SJCRH30 (cell line): ENCODE measurements at regions not wholly inside any gene's neighbourhood (a gene's known extent, or its start where the extent isn't known, plus 50 kb on each side); places are given as distances from the start of the nearest gene placed in this dataset.
"Not testable (repeated sequence)": the region's sequence is repeated elsewhere in the genome, so short reads cannot be mapped to it uniquely, and the experiment has no call there.

ENCODE experiments used
- DNase-seq, 2 experiments: peaks; one replicate each; pipeline ENCODE4 v3.0.0-alpha.2; 2015 to 2020
- H3K27ac ChIP-seq: fragments of 250-450 bp; sonication (Bioruptor Pico); 2 replicates; pipeline ENCODE4 v1.5.1; 2020; ENCODE audit warnings: mild to moderate bottlenecking, moderate library complexity
- H3K27me3 ChIP-seq: fragments of 250-450 bp; sonication (Bioruptor Pico); 2 replicates; pipeline ENCODE4 v1.5.1; 2020; ENCODE audit warnings: mild to moderate bottlenecking, moderate library complexity
- H3K36me3 ChIP-seq: fragments of 250-450 bp; sonication (Bioruptor Pico); 2 replicates; pipeline ENCODE4 v1.5.1; 2020; ENCODE audit warnings: mild to moderate bottlenecking, moderate library complexity
- H3K4me1 ChIP-seq: fragments of 250-450 bp; sonication (Bioruptor Pico); 2 replicates; pipeline ENCODE4 v1.5.1; 2020; ENCODE audit warnings: mild to moderate bottlenecking, moderate library complexity
- H3K4me3 ChIP-seq: fragments of 250-450 bp; sonication (Bioruptor Pico); 2 replicates; pipeline ENCODE4 v1.5.1; 2020; ENCODE audit warnings: mild to moderate bottlenecking, moderate library complexity
- H3K9me3 ChIP-seq: fragments of 250-450 bp; sonication (Bioruptor Pico); replicated peaks from 2 replicates; pipeline ENCODE4 v1.5.1; 2020; ENCODE audit warnings: mild to moderate bottlenecking, moderate library complexity

DNA sequence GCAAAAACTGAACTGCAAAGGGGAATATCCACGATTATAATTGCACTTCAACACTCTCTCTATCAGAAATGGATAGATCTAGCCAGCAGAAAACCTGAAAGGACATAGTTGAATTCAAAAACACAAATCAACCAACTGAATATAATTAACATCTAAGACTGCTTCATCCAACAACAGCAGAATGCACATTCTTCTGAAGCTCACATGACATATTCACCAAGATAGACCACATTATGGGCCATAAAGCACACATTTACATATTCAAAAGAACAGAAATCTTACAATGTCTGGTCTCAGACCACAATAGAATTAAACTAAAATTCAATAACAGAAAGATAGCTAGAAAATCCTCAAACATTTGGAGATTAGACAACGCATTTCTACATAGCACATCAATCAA lies 118.3 kb downstream of the FBXO4 start:
- Histone ChIP-seq H3K4me1 (no peaks in the 10 kb centered on the region), H3K27me3 (no peaks in the 10 kb centered on the region), H3K27ac (no peak overlapping the region), H3K9me3 (no peaks in the 10 kb centered on the region), H3K4me3 (no peak overlapping the region), H3K36me3 (no peaks in the 10 kb centered on the region)
- no peak for DNase-seq

DNA sequence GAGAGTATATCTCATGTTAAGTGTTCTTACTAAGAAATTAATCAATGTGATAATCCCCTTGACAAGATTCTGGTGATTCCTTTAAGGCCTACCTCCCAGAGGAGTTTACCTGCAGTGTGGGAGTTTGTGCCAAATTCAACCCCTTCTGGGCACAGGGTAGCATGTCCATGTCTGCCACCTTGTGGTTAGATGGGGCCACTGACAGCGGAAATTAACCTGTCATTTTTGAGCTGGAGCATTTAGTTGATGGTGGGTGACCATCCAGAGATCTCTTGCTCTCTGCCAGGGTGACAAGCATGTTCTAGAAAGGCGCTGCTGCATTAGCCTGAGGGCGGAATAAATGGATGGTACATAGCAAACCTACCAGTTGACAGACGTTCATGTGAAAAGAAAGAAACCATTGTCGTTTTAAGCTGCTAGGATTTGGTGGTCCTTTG lies 132.2 kb downstream of the FBXO4 start:
- Histone ChIP-seq H3K27me3 (peaks cover 3% of the 10 kb centered on the region; the same call in 1 of the 2 replicates), H3K27ac (no peak overlapping the region), H3K9me3 (no peaks in the 10 kb centered on the region), H3K36me3 (no peaks in the 10 kb centered on the region), H3K4me1 (no peaks in the 10 kb centered on the region), H3K4me3 (0 out of 2 replicates have a peak overlapping the region, but pooled peaks have one; percentile 0)
- DNase-seq, result peak; percentile 60 to 85

GRCh38 chr5:42059291-42059690 lies 134.2 kb downstream of the FBXO4 start:
- Histone ChIP-seq H3K27me3 (no peaks in the 10 kb centered on the region), H3K4me3 (no peak overlapping the region), H3K9me3 (no peaks in the 10 kb centered on the region), H3K27ac (no peak overlapping the region), H3K4me1 (no peaks in the 10 kb centered on the region), H3K36me3 (no peaks in the 10 kb centered on the region)
- no peak for DNase-seq

- no peak for DNase-seq
- Histone ChIP-seq H3K4me3 (no peak overlapping the region), H3K27ac (no peak overlapping the region), H3K9me3 (no peaks in the 10 kb centered on the region), H3K36me3 (no peaks in the 10 kb centered on the region), H3K27me3 (no peaks in the 10 kb centered on the region), H3K4me1 (no peaks in the 10 kb centered on the region)
These were observed 134.8 kb downstream of the FBXO4 start for GRCh38 chr5:42059778-42060464.

- Histone ChIP-seq H3K4me3 (no peak overlapping the region), H3K4me1 (no peaks in the 10 kb centered on the region), H3K9me3 (no peaks in the 10 kb centered on the region), H3K36me3 (no peaks in the 10 kb centered on the region), H3K27me3 (no peaks in the 10 kb centered on the region), H3K27ac (no peak overlapping the region)
- DNase-seq, result no peak
These were observed 136.0 kb downstream of the FBXO4 start for GRCh38 chr5:42061121-42061520.

- Histone ChIP-seq H3K36me3 (no peaks in the 10 kb centered on the region), H3K4me1 (no peaks in the 10 kb centered on the region), H3K27me3 (no peaks in the 10 kb centered on the region), H3K9me3 (no peaks in the 10 kb centered on the region), H3K4me3 (no peak overlapping the region), H3K27ac (no peak overlapping the region)
- no peak for DNase-seq
These were observed 139.7 kb downstream of the FBXO4 start for GRCh38 chr5:42064821-42065220.

GRCh38 chr5:42066131-42066530 lies 141.1 kb downstream of the FBXO4 start:
- Histone ChIP-seq H3K36me3 (no peaks in the 10 kb centered on the region), H3K27ac (no peak overlapping the region), H3K9me3 (no peaks in the 10 kb centered on the region; the same call in 1 of the 2 replicates), H3K27me3 (no peaks in the 10 kb centered on the region), H3K4me3 (no peak overlapping the region), H3K4me1 (no peaks in the 10 kb centered on the region)
- no peak for DNase-seq

- no peaks in the 10 kb centered on the region; the same call in 1 of the 2 replicates for H3K9me3 ChIP-seq
- H3K27ac ChIP-seq, result no peak overlapping the region
- no peaks in the 10 kb centered on the region for H3K36me3 ChIP-seq
- no peak for DNase-seq
- H3K4me3 ChIP-seq, result no peak overlapping the region
- H3K4me1 ChIP-seq, result no peaks in the 10 kb centered on the region; the same call in 1 of the 2 replicates
- H3K27me3 ChIP-seq, result no peaks in the 10 kb centered on the region
These were observed 149.3 kb downstream of the FBXO4 start for GRCh38 chr5:42074353-42074752.

- Histone ChIP-seq H3K4me1 (no peaks in the 10 kb centered on the region), H3K27ac (no peak overlapping the region), H3K27me3 (peaks cover 3% of the 10 kb centered on the region; the same call in 1 of the 2 replicates), H3K36me3 (no peaks in the 10 kb centered on the region), H3K9me3 (no peaks in the 10 kb centered on the region), H3K4me3 (no peak overlapping the region)
- no peak for DNase-seq
These were observed 164.6 kb downstream of the FBXO4 start for GRCh38 chr5:42089705-42090104.

- Histone ChIP-seq H3K4me3 (no peak overlapping the region), H3K36me3 (no peaks in the 10 kb centered on the region), H3K4me1 (no peaks in the 10 kb centered on the region), H3K9me3 (no peaks in the 10 kb centered on the region), H3K27me3 (peaks cover 3% of the 10 kb centered on the region; the same call in 1 of the 2 replicates), H3K27ac (no peak overlapping the region)
- no peak for DNase-seq
These were observed 165.1 kb downstream of the FBXO4 start for GRCh38 chr5:42090162-42090561.

GRCh38 chr5:42099846-42100245 lies 174.8 kb downstream of the FBXO4 start:
- DNase-seq, H3K27me3 ChIP-seq, H3K9me3 ChIP-seq, H3K36me3 ChIP-seq, H3K4me3 ChIP-seq, H3K4me1 ChIP-seq, H3K27ac ChIP-seq: not testable (repeated sequence)

DNA sequence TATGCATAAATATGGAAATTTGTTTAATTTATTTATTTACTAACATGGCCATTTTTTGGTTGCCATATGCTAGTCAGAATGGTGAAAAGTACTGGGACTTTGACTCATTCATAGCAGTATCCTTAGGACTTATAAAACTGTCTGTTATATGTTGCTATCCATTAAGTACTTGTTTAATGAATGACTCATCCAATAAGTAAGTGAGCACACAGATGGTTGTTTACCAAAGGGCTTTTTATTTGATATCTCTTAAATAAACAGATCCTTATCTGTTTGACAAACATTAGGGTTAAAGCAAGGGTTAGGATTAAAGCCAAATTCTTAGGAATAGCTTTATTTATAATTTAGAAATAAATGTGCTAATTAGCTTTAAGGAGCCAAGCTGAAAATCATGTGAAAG lies 183.4 kb downstream of the FBXO4 start:
- Histone ChIP-seq H3K27ac (no peak overlapping the region), H3K4me3 (no peak overlapping the region), H3K4me1 (no peaks in the 10 kb centered on the region), H3K27me3 (no peaks in the 10 kb centered on the region), H3K9me3 (no peaks in the 10 kb centered on the region; the same call in 1 of the 2 replicates), H3K36me3 (no peaks in the 10 kb centered on the region)
- no peak for DNase-seq

DNA sequence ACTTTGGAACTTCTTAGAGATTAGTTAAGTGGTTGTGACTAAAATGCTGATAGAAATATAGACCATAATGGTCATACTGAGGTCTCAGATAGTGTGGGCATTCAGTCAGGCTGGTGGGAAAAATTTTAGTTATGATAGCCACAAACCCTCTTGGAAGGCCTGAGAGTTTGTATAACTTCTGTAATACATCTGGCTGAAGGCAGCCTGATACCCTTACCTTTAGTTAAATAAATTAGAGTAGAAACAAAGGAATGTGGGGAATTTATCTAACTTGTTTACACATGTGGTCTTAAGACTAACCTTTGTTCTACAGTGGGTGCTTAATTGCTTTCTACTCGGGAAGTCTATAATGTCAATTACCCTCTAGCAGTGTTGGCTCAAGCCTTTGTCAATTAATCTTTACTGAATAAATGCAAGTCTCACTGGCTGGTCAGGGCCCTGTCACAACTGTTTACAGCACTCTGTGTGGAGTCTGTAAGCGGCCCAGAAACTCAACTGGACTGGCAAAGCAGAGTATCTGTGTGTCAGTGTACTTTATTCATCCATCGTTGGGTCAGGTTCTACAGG lies 184.0 kb downstream of the FBXO4 start:
- no peak for DNase-seq
- H3K4me1 ChIP-seq, result no peaks in the 10 kb centered on the region
- no peaks in the 10 kb centered on the region for H3K36me3 ChIP-seq
- H3K4me3 ChIP-seq, result no peak overlapping the region
- H3K27me3 ChIP-seq, result no peaks in the 10 kb centered on the region
- H3K9me3 ChIP-seq, result no peaks in the 10 kb centered on the region; the same call in 1 of the 2 replicates
- no peak overlapping the region for H3K27ac ChIP-seq

DNA sequence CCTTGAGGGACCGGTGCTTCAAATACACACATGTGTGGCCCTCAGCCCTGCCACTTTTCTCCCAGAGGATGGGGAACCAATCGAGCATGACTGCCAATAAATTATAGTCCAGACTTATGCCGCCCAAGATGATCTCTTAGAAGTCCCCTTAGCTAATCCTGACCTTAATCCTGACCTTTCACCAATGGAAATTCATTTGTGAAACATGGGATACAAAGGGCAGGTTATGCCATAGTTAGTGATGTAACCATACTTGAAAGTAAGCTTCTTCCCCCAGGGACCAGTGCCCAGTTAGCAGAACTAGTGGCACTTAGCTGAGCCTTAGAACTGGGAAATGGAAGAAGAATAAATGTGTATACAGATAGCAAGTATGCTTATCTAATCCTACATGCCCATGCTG lies 190.6 kb downstream of the FBXO4 start:
- H3K4me3 ChIP-seq, DNase-seq: not testable (repeated sequence)

GRCh38 chr5:42120070-42120469 lies 195.0 kb downstream of the FBXO4 start:
- no peaks in the 10 kb centered on the region; the same call in 1 of the 2 replicates for H3K27me3 ChIP-seq
- no peak for DNase-seq
- no peak overlapping the region for H3K4me3 ChIP-seq
- H3K27ac ChIP-seq, result no peak overlapping the region
- H3K9me3 ChIP-seq, result no peaks in the 10 kb centered on the region
- no peaks in the 10 kb centered on the region for H3K4me1 ChIP-seq
- H3K36me3 ChIP-seq, result no peaks in the 10 kb centered on the region

More for the DNA sequence above, 190.6 kb downstream of the FBXO4 start:
- H3K4me1 ChIP-seq, H3K27ac ChIP-seq, H3K36me3 ChIP-seq, H3K9me3 ChIP-seq, H3K27me3 ChIP-seq: not testable (repeated sequence)

DNA sequence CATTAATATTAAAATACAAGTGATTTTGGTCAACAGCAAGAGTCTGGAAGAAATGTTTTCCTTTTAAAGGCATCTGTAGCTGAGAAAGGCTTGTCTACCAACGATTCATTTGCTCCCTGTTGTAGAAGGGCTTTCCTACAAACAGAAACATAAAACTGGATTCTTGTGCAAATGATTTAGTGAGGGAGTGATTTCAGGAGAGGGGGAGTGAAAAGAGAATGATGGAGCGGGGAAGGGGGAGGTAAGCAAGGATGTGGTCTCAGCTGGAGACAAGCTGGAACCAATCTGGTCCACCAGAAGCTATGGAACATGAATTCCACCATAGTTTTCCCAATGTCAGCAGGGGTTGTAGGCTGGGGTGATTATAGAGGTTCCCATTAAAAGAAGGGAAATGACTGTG lies 196.3 kb downstream of the FBXO4 start:
- H3K9me3 ChIP-seq, result no peaks in the 10 kb centered on the region
- H3K4me1 ChIP-seq, result no peaks in the 10 kb centered on the region
- no peak for DNase-seq
- no peak overlapping the region for H3K27ac ChIP-seq
- no peaks in the 10 kb centered on the region for H3K36me3 ChIP-seq
- H3K27me3 ChIP-seq, result no peaks in the 10 kb centered on the region; the same call in 1 of the 2 replicates
- no peak overlapping the region for H3K4me3 ChIP-seq
